ENCODE measurements at regions not wholly inside any gene's neighbourhood (a gene's known extent, or its start where the extent isn't known, plus 50 kb on each side); places are given as distances from the start of the nearest gene placed in this dataset.

GRCh38 chr1:200323856-200324400 is 85.9 kb downstream of the ZNF281 start:
- Histone ChIP-seq H3K36me3 (ENCODE audit: insufficient read depth, low read length) (no peaks in the 10 kb centered on the region), H3K9ac (ENCODE audit: low read depth, low read length) (no peak overlapping the region), H3K27ac (ENCODE audit: low read length) (no peak overlapping the region), H3K4me1 (ENCODE audit: insufficient read depth, low read length) (no peaks in the 10 kb centered on the region), H3K4me3 (ENCODE audit: low read depth in 1 of 2, low read length in 2 of 2) (no peak overlapping the region), H4K20me1 (ENCODE audit: insufficient read depth, low read length) (no peaks in the 10 kb centered on the region), H3K4me2 (ENCODE audit: insufficient read depth, low read length) (no peak overlapping the region), H2AFZ (ENCODE audit: low read depth, low read length) (no peak overlapping the region), H3K9me3 (ENCODE audit: insufficient read depth, low read length, severe bottlenecking) (no peaks in the 10 kb centered on the region), H3K79me2 (ENCODE audit: insufficient read depth, low read length) (no peaks in the 10 kb centered on the region), H3K27me3 (ENCODE audit: insufficient read depth, low read length, poor library complexity) (peaks cover 7% of the 10 kb centered on the region)
- DNase-seq (no peak), ATAC-seq (ENCODE audit: insufficient read depth, low read depth) (no peak)
- no peak for TF ChIP-seq CTCF (IDR thresholded peaks at IDR 0.05; ENCODE audit: borderline replicate concordance, extremely low read depth, low read length, poor library complexity, severe bottlenecking)
- no peak for TF ChIP-seq EZH2 (IDR thresholded peaks at IDR 0.05; ENCODE audit: borderline replicate concordance, low read depth, low read length, severe bottlenecking)

GRCh38 chr1:200319148-200319547 is 90.7 kb downstream of the ZNF281 start:
- Histone ChIP-seq H3K79me2 (ENCODE audit: insufficient read depth, low read length) (no peaks in the 10 kb centered on the region), H4K20me1 (ENCODE audit: insufficient read depth, low read length) (no peaks in the 10 kb centered on the region), H2AFZ (ENCODE audit: low read depth, low read length) (no peak overlapping the region), H3K9ac (ENCODE audit: low read depth, low read length) (no peak overlapping the region), H3K9me3 (ENCODE audit: insufficient read depth, low read length, severe bottlenecking) (no peaks in the 10 kb centered on the region), H3K27me3 (ENCODE audit: insufficient read depth, low read length, poor library complexity) (peaks cover 26% of the 10 kb centered on the region), H3K4me2 (ENCODE audit: insufficient read depth, low read length) (no peak overlapping the region), H3K27ac (ENCODE audit: low read length) (no peak overlapping the region), H3K36me3 (ENCODE audit: insufficient read depth, low read length) (no peaks in the 10 kb centered on the region), H3K4me1 (ENCODE audit: insufficient read depth, low read length) (no peaks in the 10 kb centered on the region), H3K4me3 (ENCODE audit: low read depth in 1 of 2, low read length in 2 of 2) (no peak overlapping the region)
- ATAC-seq (ENCODE audit: insufficient read depth, low read depth) (no peak), DNase-seq (no peak)
- TF ChIP-seq CTCF (IDR thresholded peaks at IDR 0.05; ENCODE audit: borderline replicate concordance, extremely low read depth, low read length, poor library complexity, severe bottlenecking), result no peak
- TF ChIP-seq EZH2 (IDR thresholded peaks at IDR 0.05; ENCODE audit: borderline replicate concordance, low read depth, low read length, severe bottlenecking), result no peak

- Histone ChIP-seq H3K9me3 (ENCODE audit: insufficient read depth, low read length, severe bottlenecking) (no peaks in the 10 kb centered on the region), H3K79me2 (ENCODE audit: insufficient read depth, low read length) (no peaks in the 10 kb centered on the region), H3K4me2 (ENCODE audit: insufficient read depth, low read length) (no peak overlapping the region), H3K9ac (ENCODE audit: low read depth, low read length) (no peak overlapping the region), H3K4me1 (ENCODE audit: insufficient read depth, low read length) (no peaks in the 10 kb centered on the region), H3K4me3 (ENCODE audit: low read depth in 1 of 2, low read length in 2 of 2) (no peak overlapping the region), H4K20me1 (ENCODE audit: insufficient read depth, low read length) (no peaks in the 10 kb centered on the region), H3K36me3 (ENCODE audit: insufficient read depth, low read length) (no peaks in the 10 kb centered on the region), H3K27me3 (ENCODE audit: insufficient read depth, low read length, poor library complexity) (peaks cover 36% of the 10 kb centered on the region), H2AFZ (ENCODE audit: low read depth, low read length) (no peak overlapping the region), H3K27ac (ENCODE audit: low read length) (no peak overlapping the region)
- no peak for TF ChIP-seq EZH2 (IDR thresholded peaks at IDR 0.05; ENCODE audit: borderline replicate concordance, low read depth, low read length, severe bottlenecking)
- TF ChIP-seq CTCF (IDR thresholded peaks at IDR 0.05; ENCODE audit: borderline replicate concordance, extremely low read depth, low read length, poor library complexity, severe bottlenecking), result no peak
- no peak for ATAC-seq (ENCODE audit: insufficient read depth, low read depth)
- DNase-seq, result no peak
Observed at GRCh38 chr1:200317236-200317635, 92.6 kb downstream of the ZNF281 start.
